ENCODE measurements at regions not wholly inside any gene's neighbourhood (a gene's known extent, or its start where the extent isn't known, plus 50 kb on each side); places are given as distances from the start of the nearest gene placed in this dataset.

- no peak for DNase-seq (ENCODE audit: low spot score)
- in situ Hi-C loops (cut with HindIII; ENCODE audit: low sequenced_read_pairs): no loop called here
Measured at GRCh38 chr4:56213543-56213942, 173.7 kb downstream of the AASDH start.

GRCh38 chr4:56212774-56213173 is 174.5 kb downstream of the AASDH start:
- no peak for DNase-seq (ENCODE audit: low spot score)
- in situ Hi-C loops (cut with HindIII; ENCODE audit: low sequenced_read_pairs): no loop called here

DNA sequence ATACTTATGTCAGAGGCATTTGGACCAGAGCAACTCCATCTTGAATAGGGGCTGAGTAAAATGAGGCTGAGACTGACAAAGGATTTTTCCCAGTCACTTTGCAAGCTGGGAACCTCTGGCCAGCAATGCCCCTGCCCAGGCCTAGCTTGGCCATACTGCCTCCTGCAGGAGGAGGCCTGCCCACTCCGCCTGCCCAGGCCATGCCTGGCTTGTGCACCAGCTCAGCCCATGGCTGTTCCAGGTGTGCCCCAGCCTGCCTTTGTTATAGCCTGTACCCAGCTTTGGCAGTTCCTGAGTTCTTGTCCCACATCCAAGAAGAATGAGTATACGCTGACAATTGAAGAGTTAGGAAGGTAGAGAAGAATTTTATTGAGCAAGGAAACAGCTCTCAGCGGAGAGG is 176.1 kb downstream of the AASDH start:
- in situ Hi-C loops (cut with HindIII; ENCODE audit: low sequenced_read_pairs): no loop called here
- no peak for DNase-seq (ENCODE audit: low spot score)

- in situ Hi-C loops (cut with HindIII; ENCODE audit: low sequenced_read_pairs): no loop called here
- DNase-seq (ENCODE audit: low spot score): no peak
Measured at GRCh38 chr4:56210397-56210796, 176.9 kb downstream of the AASDH start.

DNA sequence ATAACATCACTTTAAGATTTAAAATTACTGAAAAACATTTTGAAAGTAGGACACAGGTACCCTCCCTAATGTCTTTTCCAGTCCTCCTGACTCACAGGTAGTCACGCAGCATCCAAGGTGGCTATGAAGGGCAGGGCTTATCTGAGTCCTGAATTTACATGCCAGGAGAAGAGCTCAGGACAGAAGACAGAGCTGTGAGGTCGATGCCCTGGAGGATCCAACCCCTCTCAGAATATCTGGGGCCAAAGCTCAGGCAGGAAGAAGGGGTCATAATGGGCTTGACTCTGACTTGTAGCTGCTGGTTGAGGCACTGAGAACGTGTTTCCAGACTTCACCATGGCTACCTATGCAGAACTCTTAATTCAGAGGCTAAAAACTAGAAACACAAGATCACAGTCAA is 177.5 kb downstream of the AASDH start:
- in situ Hi-C loops (cut with HindIII; ENCODE audit: low sequenced_read_pairs): no loop called here
- no peak for DNase-seq (ENCODE audit: low spot score)

- in situ Hi-C loops (cut with HindIII; ENCODE audit: low sequenced_read_pairs): no loop called here
Measured at GRCh38 chr4:56208103-56208502, 179.2 kb downstream of the AASDH start.

GRCh38 chr4:56206258-56206657 is 181.0 kb downstream of the AASDH start:
- in situ Hi-C loops (cut with HindIII; ENCODE audit: low sequenced_read_pairs): no loop called here
- DNase-seq (ENCODE audit: low spot score): no peak

More at GRCh38 chr4:56208103-56208502, 179.2 kb downstream of the AASDH start:
- DNase-seq (ENCODE audit: low spot score): no peak

DNA sequence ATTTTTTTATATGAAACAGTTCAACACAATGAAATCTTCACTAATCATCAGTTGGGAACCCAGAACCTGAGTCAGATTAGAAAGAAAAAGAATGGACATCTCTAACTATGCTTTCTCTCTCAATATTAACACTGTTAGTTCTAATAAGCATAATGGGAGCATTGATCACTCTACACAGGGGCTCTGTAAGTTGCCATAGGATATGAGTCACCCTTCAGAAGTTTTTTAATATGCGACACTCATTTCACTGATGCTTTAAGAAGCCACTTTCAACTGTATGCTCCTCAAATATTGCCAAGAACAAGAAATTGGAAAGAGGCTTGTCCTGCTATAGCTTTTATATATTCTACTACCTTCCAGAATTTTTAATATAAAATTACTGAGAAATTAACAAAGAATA is 187.0 kb downstream of the AASDH start:
- in situ Hi-C loops (cut with HindIII; ENCODE audit: low sequenced_read_pairs): no loop called here
- DNase-seq (ENCODE audit: low spot score): no peak

DNA sequence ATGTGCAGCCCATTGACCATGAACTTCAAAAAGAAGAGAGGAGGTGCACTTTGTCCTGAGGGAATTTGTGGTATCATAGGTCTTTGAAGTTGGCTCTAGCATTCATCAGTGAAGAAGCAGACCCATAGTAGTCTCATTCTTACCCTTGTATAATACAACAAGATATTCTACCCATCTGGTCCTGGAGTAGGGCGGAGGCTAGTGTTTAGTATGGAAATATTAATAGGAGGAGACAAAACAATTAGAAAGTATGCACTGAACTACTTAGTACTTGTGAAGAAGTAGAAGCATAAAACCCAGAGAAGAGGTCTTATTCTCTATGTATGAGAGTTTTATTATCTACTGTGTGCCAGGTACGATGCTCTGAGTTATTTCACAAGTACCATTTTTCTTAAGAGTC is 189.0 kb downstream of the AASDH start:
- no peak for DNase-seq (ENCODE audit: low spot score)
- in situ Hi-C loops (cut with HindIII; ENCODE audit: low sequenced_read_pairs): no loop called here

DNA sequence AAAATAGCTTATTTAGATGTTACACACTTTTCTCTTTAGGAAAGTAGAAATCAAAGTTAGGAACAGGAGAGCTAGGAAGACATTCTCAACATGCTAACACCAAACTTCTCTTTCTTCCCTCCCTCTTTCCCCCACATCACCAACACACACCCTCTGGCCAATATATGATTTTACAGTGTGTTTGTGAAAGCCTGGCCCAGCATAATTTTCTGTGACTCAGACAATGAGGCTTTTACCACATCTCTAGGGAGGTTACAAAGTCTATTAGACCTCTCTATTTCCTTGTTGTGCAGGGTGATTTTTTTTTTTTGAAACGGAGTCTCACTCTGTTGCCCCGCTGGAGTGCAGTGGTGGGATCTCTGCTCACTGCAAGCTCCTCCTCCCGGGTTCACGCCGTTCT is 189.9 kb downstream of the AASDH start:
- in situ Hi-C loops (cut with HindIII; ENCODE audit: low sequenced_read_pairs): no loop called here
- DNase-seq (ENCODE audit: low spot score): no peak

- DNase-seq (ENCODE audit: low spot score): no peak
- in situ Hi-C loops (cut with HindIII; ENCODE audit: low sequenced_read_pairs): no loop called here
Measured at GRCh38 chr4:56195025-56195424, 192.3 kb downstream of the AASDH start.

- in situ Hi-C loops (cut with HindIII; ENCODE audit: low sequenced_read_pairs): no loop called here
- no peak for DNase-seq (ENCODE audit: low spot score)
Measured at GRCh38 chr4:56191534-56191933, 195.8 kb downstream of the AASDH start.

- in situ Hi-C loops (cut with HindIII; ENCODE audit: low sequenced_read_pairs): no loop called here
- no peak for DNase-seq (ENCODE audit: low spot score)
Measured at GRCh38 chr4:56187688-56188087, 199.6 kb downstream of the AASDH start.

GRCh38 chr4:56186808-56187523 is 200.3 kb downstream of the AASDH start:
- DNase-seq (ENCODE audit: low spot score): no peak
- in situ Hi-C loops (cut with HindIII; ENCODE audit: low sequenced_read_pairs): no loop called here

- DNase-seq (ENCODE audit: low spot score): no peak
- in situ Hi-C loops (cut with HindIII; ENCODE audit: low sequenced_read_pairs): no loop called here
Measured at GRCh38 chr4:56185901-56186300, 201.4 kb downstream of the AASDH start.

DNA sequence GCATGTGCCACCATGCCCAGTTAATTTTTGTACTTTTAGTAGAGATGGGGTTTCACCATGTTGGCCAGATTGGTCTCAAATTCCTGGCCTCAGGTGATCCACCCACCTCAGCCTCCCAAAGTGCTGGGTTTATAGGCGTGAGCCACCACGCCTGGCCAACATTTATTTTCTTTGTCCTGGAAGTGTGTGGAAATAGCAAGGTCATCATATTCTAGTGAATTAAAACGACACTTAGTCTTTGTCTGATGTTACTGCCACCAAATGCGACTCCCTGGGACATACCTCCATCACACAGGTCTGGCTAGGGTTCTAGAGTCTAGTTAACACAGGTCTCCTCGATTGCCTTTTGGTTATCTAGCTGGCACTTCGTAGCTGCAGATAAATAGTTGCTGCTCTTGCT is 203.1 kb downstream of the AASDH start:
- DNase-seq (ENCODE audit: low spot score): no peak
- in situ Hi-C loops (cut with HindIII; ENCODE audit: low sequenced_read_pairs): no loop called here

- in situ Hi-C loops (cut with HindIII; ENCODE audit: low sequenced_read_pairs): no loop called here
- no peak for DNase-seq (ENCODE audit: low spot score)
Measured at GRCh38 chr4:56183344-56183959, 203.8 kb downstream of the AASDH start.

GRCh38 chr4:56182356-56182755 is 204.9 kb downstream of the AASDH start:
- in situ Hi-C loops (cut with HindIII; ENCODE audit: low sequenced_read_pairs): no loop called here
- no peak for DNase-seq (ENCODE audit: low spot score)

- no peak for DNase-seq (ENCODE audit: low spot score)
- in situ Hi-C loops (cut with HindIII; ENCODE audit: low sequenced_read_pairs): no loop called here
Measured at GRCh38 chr4:56181140-56181953, 205.9 kb downstream of the AASDH start.

DNA sequence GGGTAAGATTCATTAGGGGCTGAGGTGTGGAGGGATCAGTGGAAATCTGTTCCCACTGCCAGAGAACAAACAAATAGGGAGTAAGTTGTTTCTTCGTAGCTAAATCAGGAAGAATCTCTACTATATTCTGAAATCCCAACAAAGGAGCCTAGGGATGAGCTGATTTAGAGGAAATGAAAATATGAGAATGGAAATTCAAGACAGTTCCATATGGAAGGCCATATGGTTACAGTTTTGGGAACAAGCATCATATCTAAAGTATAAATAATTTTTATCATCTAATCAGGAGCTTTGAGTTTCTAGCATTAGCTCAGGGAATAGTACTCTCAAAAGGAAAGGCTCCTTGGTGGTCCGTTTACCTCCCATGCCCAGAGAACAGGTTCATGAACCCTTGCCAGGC is 218.2 kb downstream of the AASDH start:
- no peak for DNase-seq (ENCODE audit: low spot score)
- in situ Hi-C loops (cut with HindIII; ENCODE audit: low sequenced_read_pairs): no loop called here

Measured in G401 (cell line).